GM20000 (cell line): ENCODE measurements at regions not wholly inside any gene's neighbourhood (a gene's known extent, or its start where the extent isn't known, plus 50 kb on each side); places are given as distances from the start of the nearest gene placed in this dataset.

Experiments
- DNase-seq: peaks from one replicate; pipeline ENCODE4 v3.0.0; 2012; ENCODE audit warnings: low spot score
- CTCF ChIP-seq: IDR thresholded peaks from 2 replicates; pipeline ENCODE4 v1.5.1; 2012; ENCODE audit warnings: mild to moderate bottlenecking, control low read depth; ENCODE audit errors: extremely low read depth, missing control alignments

GRCh38 chr4:157792716-157793115 lies 380.1 kb downstream of the GASK1B start:
- DNase-seq, result no peak
- no peak for TF ChIP-seq CTCF

- DNase-seq, result no peak
- TF ChIP-seq CTCF, result no peak
Observed at GRCh38 chr4:157791236-157791635, 381.6 kb downstream of the GASK1B start.

GRCh38 chr4:157787618-157788017 lies 385.2 kb downstream of the GASK1B start:
- no peak for DNase-seq
- TF ChIP-seq CTCF, result no peak

- no peak for TF ChIP-seq CTCF
Observed at GRCh38 chr4:157781361-157781760, 391.5 kb downstream of the GASK1B start.

GRCh38 chr4:157779081-157779480 lies 393.7 kb downstream of the GASK1B start:
- TF ChIP-seq CTCF, result no peak
- DNase-seq, result no peak

More at GRCh38 chr4:157781361-157781760, 391.5 kb downstream of the GASK1B start:
- no peak for DNase-seq

- no peak for TF ChIP-seq CTCF
- DNase-seq, result no peak
Observed at GRCh38 chr4:157776930-157777528, 395.8 kb downstream of the GASK1B start.

GRCh38 chr4:157775971-157776370 lies 396.9 kb downstream of the GASK1B start:
- TF ChIP-seq CTCF, result no peak
- DNase-seq, result no peak
